Neural cell (in vitro differentiated cells): ENCODE measurements at regions not wholly inside any gene's neighbourhood (a gene's known extent, or its start where the extent isn't known, plus 50 kb on each side); places are given as distances from the start of the nearest gene placed in this dataset.

Experiments
- H2AFZ ChIP-seq: fragments of 200-600, 300-800 bp; sonication (generic), shearing (Covaris generic); 2 replicates; pipeline ENCODE4 v1.6.0; 2014; ENCODE audit warnings: low read depth, mild to moderate bottlenecking, antibody characterized with exemption, low read length, moderate library complexity
- H3F3A ChIP-seq: fragments of 200-600 bp; shearing (Covaris generic); 2 replicates; pipeline ENCODE4 v1.6.1; 2016; ENCODE audit warnings: mild to moderate bottlenecking, moderate library complexity, mixed read lengths, antibody characterized with exemption, low read length; ENCODE audit not compliant: insufficient read depth, poor library complexity, severe bottlenecking
- H3K27ac ChIP-seq: fragments of 200-600, 300-800 bp; sonication (generic), shearing (Covaris generic); 2 replicates; pipeline ENCODE4 v1.5.1; 2014; ENCODE audit warnings: mild to moderate bottlenecking, low read length, moderate library complexity
- H3K27me3 ChIP-seq: fragments of 300-800, 200-600 bp; sonication (generic), shearing (Covaris generic); 2 replicates; pipeline ENCODE4 v1.6.0; 2014; ENCODE audit warnings: mild to moderate bottlenecking, low read depth, low read length, moderate library complexity; ENCODE audit not compliant: insufficient read depth
- H3K36me3 ChIP-seq: fragments of 300-800, 200-600 bp; sonication (generic), shearing (Covaris generic); 2 replicates; pipeline ENCODE4 v1.5.1; 2014; ENCODE audit warnings: mild to moderate bottlenecking, antibody characterized with exemption, low read length, moderate library complexity; ENCODE audit not compliant: insufficient read depth
- H3K4me2 ChIP-seq: fragments of 300-800, 200-600 bp; sonication (generic), shearing (Covaris generic); 2 replicates; pipeline ENCODE4 v1.6.0; 2014; ENCODE audit warnings: mild to moderate bottlenecking, low read length
- H3K4me3 ChIP-seq: fragments of 300-800, 200-600 bp; sonication (generic), shearing (Covaris generic); 2 replicates; pipeline ENCODE4 v1.5.1; 2014; ENCODE audit warnings: mild to moderate bottlenecking, low read length, moderate library complexity
- H3K79me2 ChIP-seq: fragments of 200-600 bp; shearing (Covaris generic); replicated peaks from 2 replicates; pipeline ENCODE4 v1.6.0; 2014; ENCODE audit warnings: mild to moderate bottlenecking, low read length, moderate library complexity; ENCODE audit not compliant: insufficient read depth
- H3K9ac ChIP-seq: fragments of 300-800, 200-600 bp; sonication (generic), shearing (Covaris generic); 2 replicates; pipeline ENCODE4 v1.6.1; 2016; ENCODE audit warnings: mild to moderate bottlenecking, low read length, mixed read lengths
- H3K9me2 ChIP-seq: fragments of 200-600 bp; shearing (Covaris generic); 2 replicates; pipeline ENCODE4 v1.6.1; 2016; ENCODE audit warnings: mild to moderate bottlenecking, low read length, mixed read lengths; ENCODE audit not compliant: insufficient read depth
- H3K9me3 ChIP-seq: fragments of 200-600, 300-800 bp; sonication (generic), shearing (Covaris generic); 2 replicates; pipeline ENCODE4 v1.6.1; 2016; ENCODE audit warnings: mild to moderate bottlenecking, mixed run types, low read length, moderate library complexity, mixed read lengths
- H4K20me1 ChIP-seq: fragments of 200-600 bp; shearing (Covaris generic); 2 replicates; pipeline ENCODE4 v1.6.1; 2016; ENCODE audit warnings: mild to moderate bottlenecking, mixed run types; ENCODE audit not compliant: insufficient read depth
- CTCF ChIP-seq: fragments of 450-650 bp; IDR thresholded peaks from 2 replicates; pipeline ENCODE4 v1.5.1; 2014; ENCODE audit warnings: antibody characterized with exemption, mild to moderate bottlenecking, moderate library complexity; ENCODE audit not compliant: poor library complexity, severe bottlenecking
- EP300 ChIP-seq: fragments of 450-650 bp; conservative IDR thresholded peaks from 2 replicates; pipeline ENCODE4 v1.6.1; 2014; ENCODE audit warnings: antibody characterized with exemption, mild to moderate bottlenecking, moderate library complexity; ENCODE audit not compliant: poor library complexity, severe bottlenecking
- EZH2 ChIP-seq: fragments of 200-600, 300-800 bp; shearing (Covaris generic), sonication (generic); IDR thresholded peaks from 2 replicates; pipeline ENCODE4 v1.6.1; 2014; ENCODE audit warnings: antibody characterized with exemption, low read length, borderline replicate concordance, mild to moderate bottlenecking; ENCODE audit not compliant: insufficient read depth, poor library complexity, severe bottlenecking
- MXI1 ChIP-seq: fragments of 450-650 bp; conservative IDR thresholded peaks from 2 replicates; pipeline ENCODE4 v1.6.1; 2014; ENCODE audit warnings: antibody characterized with exemption, mild to moderate bottlenecking; ENCODE audit not compliant: poor library complexity, severe bottlenecking
- POLR2AphosphoS5 ChIP-seq: IDR thresholded peaks from 2 replicates; pipeline ENCODE4 v1.6.1; 2012
- RAD21 ChIP-seq: fragments of 450-650 bp; conservative IDR thresholded peaks from 2 replicates; pipeline ENCODE4 v1.6.1; 2014; ENCODE audit warnings: antibody characterized with exemption, mild to moderate bottlenecking, moderate library complexity
- REST ChIP-seq: IDR thresholded peaks from 2 replicates; pipeline ENCODE4 v1.6.1; 2012; ENCODE audit warnings: borderline replicate concordance
- SMC3 ChIP-seq: fragments of 450-650 bp; conservative IDR thresholded peaks from 2 replicates; pipeline ENCODE4 v1.6.1; 2014; ENCODE audit warnings: antibody characterized with exemption, mild to moderate bottlenecking, moderate library complexity; ENCODE audit not compliant: poor library complexity
- TAF1 ChIP-seq: IDR thresholded peaks from 2 replicates; pipeline ENCODE4 v1.6.1; 2012; ENCODE audit warnings: low read depth

- Histone ChIP-seq H3K9me2 (no peaks in the 10 kb centered on the region), H3K79me2 (no peaks in the 10 kb centered on the region), H3F3A (no peaks in the 10 kb centered on the region), H3K4me3 (no peak overlapping the region), H4K20me1 (no peaks in the 10 kb centered on the region), H3K4me2 (no peak overlapping the region), H3K27me3 (no peaks in the 10 kb centered on the region), H3K9me3 (no peaks in the 10 kb centered on the region), H3K27ac (no peak overlapping the region), H3K36me3 (no peaks in the 10 kb centered on the region), H2AFZ (no peak overlapping the region), H3K9ac (no peak overlapping the region)
- TF ChIP-seq REST (no peak), POLR2AphosphoS5 (no peak), MXI1 (no peak), CTCF (no peak), EP300 (no peak), RAD21 (no peak)
Observed at GRCh38 chr16:18072161-18072560, 264.4 kb downstream of the NPIPA8 start.

GRCh38 chr16:18069683-18070082 is 266.9 kb downstream of the NPIPA8 start:
- Histone ChIP-seq H3K9me3 (no peaks in the 10 kb centered on the region), H3K9ac (no peak overlapping the region), H4K20me1 (no peaks in the 10 kb centered on the region), H3K36me3 (no peaks in the 10 kb centered on the region), H2AFZ (no peak overlapping the region), H3K4me2 (no peak overlapping the region), H3K9me2 (no peaks in the 10 kb centered on the region), H3K79me2 (no peaks in the 10 kb centered on the region), H3K4me3 (no peak overlapping the region), H3K27me3 (no peaks in the 10 kb centered on the region), H3F3A (no peaks in the 10 kb centered on the region), H3K27ac (no peak overlapping the region)
- no peak for TF ChIP-seq MXI1
- no peak for TF ChIP-seq POLR2AphosphoS5
- TF ChIP-seq EZH2: no peak

- Histone ChIP-seq H3K9me3 (no peaks in the 10 kb centered on the region), H3K9me2 (no peaks in the 10 kb centered on the region), H4K20me1 (no peaks in the 10 kb centered on the region), H3K27me3 (no peaks in the 10 kb centered on the region), H3K27ac (no peak overlapping the region), H3K36me3 (no peaks in the 10 kb centered on the region), H3K4me2 (no peak overlapping the region), H2AFZ (no peak overlapping the region), H3K9ac (no peak overlapping the region), H3F3A (no peaks in the 10 kb centered on the region), H3K79me2 (no peaks in the 10 kb centered on the region), H3K4me3 (no peak overlapping the region)
- TF ChIP-seq EP300 (no peak), RAD21 (no peak), CTCF (no peak), MXI1 (no peak), REST (no peak), EZH2 (no peak), TAF1 (no peak), POLR2AphosphoS5 (no peak), SMC3 (no peak)
Observed at GRCh38 chr16:18068477-18068876, 268.1 kb downstream of the NPIPA8 start.
